ENCODE measurements at regions not wholly inside any gene's neighbourhood (a gene's known extent, or its start where the extent isn't known, plus 50 kb on each side); places are given as distances from the start of the nearest gene placed in this dataset.

DNA sequence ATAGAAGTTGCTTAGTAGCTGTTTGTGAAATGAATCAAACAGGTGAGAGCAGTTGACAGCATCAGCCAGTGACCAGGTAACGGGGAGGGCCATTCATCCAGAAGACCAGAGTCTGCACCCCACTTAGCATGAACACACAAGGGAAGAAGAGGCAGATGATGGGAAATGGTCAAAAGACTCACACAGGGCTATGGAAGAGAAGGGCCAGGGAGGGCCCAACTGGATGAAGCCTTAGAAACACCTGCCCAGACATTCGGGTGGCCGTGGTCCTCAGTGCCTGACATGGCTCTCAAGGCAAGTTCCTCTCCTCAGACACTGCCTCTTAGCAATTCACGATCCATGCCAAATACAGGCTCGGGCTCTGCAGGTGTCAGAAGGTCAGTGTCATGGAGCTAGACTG is 354.1 kb downstream of the TCERG1L start:
- TF ChIP-seq, protein P1, sequence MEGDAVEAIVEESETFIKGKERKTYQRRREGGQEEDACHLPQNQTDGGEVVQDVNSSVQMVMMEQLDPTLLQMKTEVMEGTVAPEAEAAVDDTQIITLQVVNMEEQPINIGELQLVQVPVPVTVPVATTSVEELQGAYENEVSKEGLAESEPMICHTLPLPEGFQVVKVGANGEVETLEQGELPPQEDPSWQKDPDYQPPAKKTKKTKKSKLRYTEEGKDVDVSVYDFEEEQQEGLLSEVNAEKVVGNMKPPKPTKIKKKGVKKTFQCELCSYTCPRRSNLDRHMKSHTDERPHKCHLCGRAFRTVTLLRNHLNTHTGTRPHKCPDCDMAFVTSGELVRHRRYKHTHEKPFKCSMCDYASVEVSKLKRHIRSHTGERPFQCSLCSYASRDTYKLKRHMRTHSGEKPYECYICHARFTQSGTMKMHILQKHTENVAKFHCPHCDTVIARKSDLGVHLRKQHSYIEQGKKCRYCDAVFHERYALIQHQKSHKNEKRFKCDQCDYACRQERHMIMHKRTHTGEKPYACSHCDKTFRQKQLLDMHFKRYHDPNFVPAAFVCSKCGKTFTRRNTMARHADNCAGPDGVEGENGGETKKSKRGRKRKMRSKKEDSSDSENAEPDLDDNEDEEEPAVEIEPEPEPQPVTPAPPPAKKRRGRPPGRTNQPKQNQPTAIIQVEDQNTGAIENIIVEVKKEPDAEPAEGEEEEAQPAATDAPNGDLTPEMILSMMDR (conservative IDR thresholded peaks at IDR 0.05; ENCODE audit: low read depth, low read length) = no peak
- TF ChIP-seq EZH2 (IDR thresholded peaks at IDR 0.05; ENCODE audit: low read length, unreplicated experiment) = no peak
- TF ChIP-seq EZH2phosphoT487 (IDR thresholded peaks at IDR 0.05; ENCODE audit: borderline replicate concordance, low read length) = no peak
